Stimulated activated CD8-positive, alpha-beta memory T cell treated with anti-CD3 and anti-CD28 coated beads, Interleukin-7, amount 100 ng/mL, for 1 hour (primary cell): ENCODE measurements at regions not wholly inside any gene's neighbourhood (a gene's known extent, or its start where the extent isn't known, plus 50 kb on each side); places are given as distances from the start of the nearest gene placed in this dataset.
"Not testable (repeated sequence)": the region's sequence is repeated elsewhere in the genome, so short reads cannot be mapped to it uniquely, and the experiment has no call there.

Source experiments
- DNase-seq, 2 donors: peaks; one replicate each; pipeline ENCODE4 v3.0.0-alpha.2; 2020; ENCODE audit warnings: low read depth in 2 of 2

DNA sequence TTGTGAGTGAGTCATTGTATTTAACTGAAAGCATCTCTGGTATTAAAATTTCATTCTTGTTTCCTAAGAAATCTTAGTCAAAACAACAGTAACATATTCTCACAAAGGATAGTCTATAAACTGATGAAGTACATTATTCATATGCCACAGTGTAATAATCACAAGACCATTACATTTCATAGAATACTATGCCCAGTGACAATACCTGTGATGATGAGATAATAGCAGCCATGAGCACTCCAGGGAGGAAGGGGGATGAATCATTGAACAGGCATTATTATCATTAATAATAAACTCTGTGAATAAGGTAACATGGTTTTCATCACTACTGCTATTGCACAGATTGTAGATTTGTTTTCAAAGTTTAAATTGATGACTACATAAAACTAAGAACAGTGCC is 667.9 kb downstream of the EPM2A start:
- no peak for DNase-seq

DNA sequence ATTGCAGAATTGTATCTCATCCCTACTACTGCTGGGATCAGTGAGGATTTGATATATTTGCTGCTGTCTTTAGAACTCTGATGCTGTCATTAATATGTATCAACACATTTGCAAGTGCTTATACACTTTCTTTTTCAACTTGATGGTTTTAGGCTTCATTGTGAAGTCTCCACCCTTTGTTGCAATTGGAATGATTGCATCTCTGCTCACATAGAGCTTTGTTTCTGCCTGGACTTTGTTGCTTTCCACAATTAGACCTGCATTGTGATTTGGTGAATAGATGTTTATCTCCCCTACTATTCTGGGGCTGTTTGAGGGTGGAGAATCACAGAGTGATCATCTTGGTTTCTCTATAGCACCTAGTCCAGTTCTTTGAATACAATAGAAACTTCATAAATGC is 666.7 kb downstream of the EPM2A start:
- DNase-seq: no peak

DNA sequence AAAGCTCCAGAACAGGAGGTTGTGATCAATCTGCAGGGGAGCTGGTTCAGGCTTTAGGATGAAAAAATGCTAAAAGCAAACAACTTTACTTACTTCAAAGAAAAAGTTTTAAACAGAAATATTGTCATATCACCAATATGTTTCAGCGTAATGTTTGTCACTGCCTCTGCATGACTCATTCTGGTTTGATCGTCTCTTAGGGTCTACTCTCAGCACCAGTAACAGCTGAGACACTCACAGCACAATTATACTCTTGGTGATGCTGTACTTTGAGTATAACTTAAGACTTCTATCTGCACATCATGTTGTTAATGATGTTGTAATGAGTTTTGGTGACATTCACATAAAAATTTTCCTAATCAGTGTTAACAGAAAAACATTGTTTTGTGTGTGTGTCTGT is 665.4 kb downstream of the EPM2A start:
- DNase-seq: no peak

GRCh38 chr6:145070791-145071190 is 664.5 kb downstream of the EPM2A start:
- DNase-seq: no peak

GRCh38 chr6:145071836-145072235 is 663.5 kb downstream of the EPM2A start:
- DNase-seq: no peak

DNA sequence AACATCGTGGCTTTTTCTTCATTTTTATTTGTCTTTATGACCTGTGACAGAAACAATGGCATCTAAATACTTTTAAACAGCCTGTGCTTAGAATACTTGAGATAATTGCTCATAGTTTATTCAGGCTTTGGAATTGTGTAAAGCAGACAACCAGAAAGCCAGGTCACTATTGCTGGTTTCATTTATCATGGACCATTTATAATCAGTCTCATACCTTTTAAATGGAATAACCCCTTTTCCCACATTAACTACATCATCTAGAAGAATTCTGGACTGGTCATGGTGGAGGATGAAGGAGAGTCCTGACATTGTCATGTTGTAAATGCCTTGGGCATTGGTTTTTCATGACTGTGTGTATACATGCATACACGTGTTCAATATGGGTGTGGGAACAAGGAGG is 661.5 kb downstream of the EPM2A start:
- no peak for DNase-seq

DNA sequence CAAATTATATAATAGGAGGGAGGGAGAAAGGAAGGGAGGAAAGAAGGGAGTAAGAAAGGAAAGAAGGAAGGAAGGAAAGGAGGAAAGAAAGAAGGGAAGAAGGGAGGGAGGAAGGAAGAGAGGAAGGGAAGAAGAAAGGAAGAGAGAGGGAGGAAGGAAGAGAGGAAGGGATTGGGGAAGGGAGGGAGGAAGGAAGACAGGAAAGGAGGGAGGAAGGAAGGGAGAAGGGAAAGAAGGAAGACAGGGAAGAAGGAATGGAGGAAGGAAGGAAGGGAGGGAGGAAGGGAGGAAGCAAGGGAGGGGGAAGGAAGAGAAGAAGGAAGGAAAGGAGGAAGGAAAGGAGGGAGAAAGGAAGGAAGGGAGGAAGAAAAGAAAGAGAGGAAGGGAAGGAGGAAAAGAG is 660.5 kb downstream of the EPM2A start:
- no peak for DNase-seq

DNA sequence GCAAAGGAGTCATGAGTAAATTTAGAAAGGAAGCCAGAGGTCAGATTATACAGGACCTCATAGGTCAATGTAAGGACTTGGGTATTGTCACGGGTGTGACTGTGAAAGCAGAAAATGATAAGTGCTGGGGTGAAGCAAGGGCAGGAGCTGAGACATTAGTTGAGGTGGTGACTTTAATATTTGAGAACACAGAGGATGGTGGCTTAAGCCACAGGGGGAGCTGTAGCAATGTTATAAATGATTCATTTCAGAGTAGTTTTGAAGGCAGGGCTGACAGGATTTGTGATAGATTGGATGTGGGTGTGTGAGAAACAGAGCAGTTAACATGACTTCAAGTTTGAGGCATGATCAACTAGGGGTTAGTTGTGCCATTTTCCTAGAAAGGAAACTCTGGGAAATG is 659.9 kb downstream of the EPM2A start:
- DNase-seq: no peak

DNA sequence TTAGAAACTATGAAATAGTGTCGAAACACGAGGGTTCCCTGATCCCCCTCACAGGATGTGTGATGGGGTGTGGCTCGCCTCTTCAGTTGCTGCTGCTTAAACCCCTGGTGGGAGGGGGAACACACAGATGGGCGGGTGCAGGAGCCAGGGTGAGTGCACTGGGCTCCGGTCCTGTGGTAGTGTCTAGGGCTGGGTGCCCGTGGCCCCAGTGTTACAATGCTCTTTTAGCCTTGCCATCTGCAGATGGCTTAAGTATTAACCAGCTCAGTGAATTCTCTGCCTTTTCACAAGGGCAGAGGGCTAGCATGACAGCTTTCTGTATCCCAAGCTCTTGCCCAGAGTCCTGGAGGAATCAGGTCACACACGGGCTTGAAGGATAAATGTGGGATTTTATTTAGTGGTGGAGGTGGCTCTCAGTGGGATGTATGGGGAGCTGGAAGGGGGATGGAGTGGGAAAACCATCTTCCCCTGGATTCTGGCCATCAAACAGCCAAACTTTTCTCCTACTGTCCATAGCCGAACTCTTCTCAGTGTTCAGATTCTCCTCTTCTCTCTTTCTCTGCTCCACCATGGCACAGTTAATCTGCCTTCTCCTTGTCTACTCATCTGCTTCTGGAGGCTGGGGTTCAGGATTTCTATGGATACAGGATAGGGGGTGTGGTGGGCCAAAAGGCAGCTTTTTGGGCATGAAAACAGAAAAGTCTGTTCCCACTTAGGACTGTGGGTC is 659.0 kb downstream of the EPM2A start:
- no peak for DNase-seq

DNA sequence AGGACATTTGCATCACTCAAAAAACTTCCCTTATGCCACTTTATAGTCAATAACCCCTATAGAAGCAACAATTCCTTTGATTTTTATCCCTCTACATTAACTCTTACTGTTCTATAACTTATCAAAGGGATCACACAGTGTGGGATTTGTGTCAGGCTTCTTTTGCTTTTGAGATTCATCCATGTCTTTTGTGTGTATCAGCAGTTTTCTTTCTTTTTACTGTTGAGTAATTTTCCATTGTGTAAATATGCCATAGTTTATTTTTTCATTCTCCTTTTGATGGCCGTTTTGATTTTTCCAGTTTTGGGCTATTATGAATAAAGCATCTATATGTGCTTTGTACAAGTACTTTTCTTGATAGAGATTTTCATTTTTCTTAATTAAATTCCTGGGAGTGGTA is 657.9 kb downstream of the EPM2A start:
- DNase-seq: no peak

GRCh38 chr6:145080651-145081050 is 654.7 kb downstream of the EPM2A start:
- no peak for DNase-seq

- DNase-seq: no peak
Measured at GRCh38 chr6:145081677-145082076, 653.6 kb downstream of the EPM2A start.

DNA sequence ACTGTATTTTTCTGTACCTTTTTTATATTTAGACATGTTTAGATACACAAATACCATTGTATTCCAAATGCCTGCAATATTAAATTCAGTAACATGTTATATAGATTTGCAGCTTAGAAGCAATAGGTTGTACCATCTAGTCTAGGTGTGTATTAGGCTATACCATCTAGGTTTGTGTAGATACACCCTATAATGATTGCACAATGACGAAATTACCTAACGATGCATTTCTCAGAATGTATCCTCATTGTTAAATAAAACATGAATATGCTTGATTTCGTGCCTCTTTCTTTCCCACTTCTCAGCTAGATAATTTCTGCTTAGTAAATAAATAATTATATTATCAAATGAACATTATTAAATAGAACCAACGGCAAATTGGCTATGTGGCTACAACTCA is 653.0 kb downstream of the EPM2A start:
- no peak for DNase-seq

GRCh38 chr6:145086197-145086596 is 649.1 kb downstream of the EPM2A start:
- DNase-seq: no peak

DNA sequence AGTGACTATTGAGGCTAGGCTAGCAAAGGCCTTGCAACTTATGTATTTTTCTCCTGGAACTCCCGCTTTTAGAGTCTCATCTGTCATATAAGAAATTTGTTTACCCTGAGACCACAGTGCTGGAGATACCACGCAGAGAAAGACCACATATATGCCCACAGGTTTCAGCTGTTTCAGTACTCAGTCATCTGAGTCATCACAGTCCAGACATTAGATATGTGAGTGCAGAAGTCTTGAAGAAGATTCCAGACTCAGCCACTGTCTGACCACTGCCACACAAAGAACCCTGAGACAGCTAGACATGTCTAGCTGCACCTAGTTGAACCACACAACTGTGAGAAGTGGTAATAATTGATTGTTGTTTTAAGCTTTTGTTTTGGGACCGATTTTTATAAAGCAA is 648.3 kb downstream of the EPM2A start:
- no peak for DNase-seq

- no peak for DNase-seq
Measured at GRCh38 chr6:145090801-145091585, 644.3 kb downstream of the EPM2A start.

GRCh38 chr6:145091586-145092142 is 643.7 kb downstream of the EPM2A start:
- DNase-seq: no peak

DNA sequence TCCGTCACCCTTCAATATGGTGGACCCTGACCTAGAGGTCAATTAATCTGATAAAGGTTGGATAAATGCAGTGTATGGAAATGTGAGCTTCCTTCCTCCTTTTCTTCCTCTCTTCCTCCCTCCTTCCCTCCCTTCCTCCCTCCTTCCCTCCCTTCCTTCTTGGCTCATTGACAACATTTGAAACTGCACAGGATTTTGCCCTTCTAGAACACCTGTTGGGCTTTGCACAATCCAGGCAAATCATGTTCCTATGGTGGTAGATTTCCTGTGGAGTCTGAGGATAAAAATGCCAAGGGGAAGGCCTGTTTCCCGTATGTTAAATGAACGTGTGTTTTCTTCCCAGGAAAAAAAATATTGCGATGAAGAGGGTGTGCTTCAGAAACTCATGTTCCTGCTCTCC is 642.8 kb downstream of the EPM2A start:
- DNase-seq: no peak

GRCh38 chr6:145093226-145093625 is 642.1 kb downstream of the EPM2A start:
- DNase-seq: no peak

- no peak for DNase-seq
Measured at GRCh38 chr6:145096846-145097245, 638.5 kb downstream of the EPM2A start.

DNA sequence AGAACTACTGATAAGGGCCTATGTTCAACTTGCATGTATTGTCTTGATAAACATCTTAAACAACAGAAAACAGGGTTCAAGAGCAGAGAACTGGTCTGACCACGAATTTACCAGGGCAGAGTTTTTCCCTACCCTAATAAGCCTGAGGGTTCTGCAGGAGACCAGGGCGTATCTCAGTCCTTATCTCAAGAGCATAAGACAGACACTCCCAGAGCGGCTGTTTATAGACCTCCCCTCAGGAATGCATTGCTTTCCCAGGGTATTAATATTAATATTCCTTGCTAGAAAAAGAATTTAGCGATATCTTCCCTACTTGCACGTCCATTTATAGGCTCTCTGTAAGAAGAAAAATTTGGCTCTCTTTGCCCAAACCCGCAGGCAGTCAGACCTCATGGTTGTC is 637.2 kb downstream of the EPM2A start:
- DNase-seq: not testable (repeated sequence)

DNA sequence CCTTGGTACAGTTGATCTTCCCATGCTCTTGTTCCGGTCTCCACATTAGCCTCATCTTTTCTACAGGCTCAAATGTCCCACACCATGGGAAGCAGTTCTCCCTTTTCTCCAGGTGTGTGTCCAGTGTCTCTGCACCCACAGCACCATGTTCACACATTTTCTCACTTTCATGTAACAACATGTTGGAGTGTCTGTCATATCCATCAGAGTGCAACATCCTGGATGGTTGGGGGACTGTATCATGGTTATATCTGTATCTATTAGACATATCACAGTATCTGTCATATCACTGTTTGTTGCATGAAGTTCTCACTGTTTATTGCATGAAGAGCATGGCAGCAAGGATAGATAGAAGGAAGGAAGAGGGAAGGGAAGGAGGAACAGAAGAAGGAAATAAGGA is 635.6 kb downstream of the EPM2A start:
- DNase-seq: no peak

DNA sequence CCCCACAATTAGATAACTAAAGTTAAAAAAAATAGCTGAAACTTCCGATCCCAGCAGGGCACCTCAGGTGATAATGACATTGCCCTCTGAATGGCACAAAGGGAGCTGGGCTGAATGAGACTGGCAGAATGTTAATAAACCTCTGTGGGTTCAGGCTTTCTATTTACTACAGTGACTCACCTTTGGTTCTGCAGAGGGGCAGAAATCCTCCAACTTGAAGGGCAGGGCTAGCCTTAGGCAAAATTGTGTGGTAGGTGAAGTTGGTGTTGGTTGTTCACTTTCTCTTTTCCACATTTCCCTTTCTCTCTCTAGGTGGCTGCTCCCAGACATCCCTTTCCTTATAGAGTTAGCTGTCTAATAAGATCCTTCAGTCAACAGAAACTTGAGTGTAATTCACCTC is 625.2 kb downstream of the EPM2A start:
- DNase-seq: no peak
